CD4-positive, alpha-beta T cell (primary cell): ENCODE measurements at regions not wholly inside any gene's neighbourhood (a gene's known extent, or its start where the extent isn't known, plus 50 kb on each side); places are given as distances from the start of the nearest gene placed in this dataset.

Experiments
- ATAC-seq: fragments of 200-7000 bp; cut with Tn5 transposase; one replicate; pipeline ENCODE4 v1.10.0; 2022; ENCODE audit warnings: mild to moderate bottlenecking; ENCODE audit not compliant: poor library complexity
- CTCF ChIA-PET: fragments of 350-600 bp; sonication (Branson Sonifier 250); formaldehyde crosslinking; loops from one replicate; lab custom pipeline; 2021; ENCODE audit warnings: antibody characterized with exemption, inconsistent platforms; lab: Charles Lee
- POLR2A ChIA-PET: fragments of 350-600 bp; sonication (Branson Sonifier 250); formaldehyde crosslinking; loops from one replicate; lab custom pipeline; 2021; ENCODE audit warnings: antibody characterized with exemption, inconsistent platforms; lab: Charles Lee
- DNase-seq, 14 experiments: peaks; one replicate each; pipeline ENCODE4 v3.0.0-alpha.2; 2013 to 2020; ENCODE audit warnings: mixed read lengths in 2 of 14
- H3K27ac ChIP-seq, 2 donors: one replicate each; pipeline versions ENCODE4 v1.5.1 to v1.7.0; 2013; ENCODE audit warnings: low read length in 2 of 2, low read depth in 1 of 2, mild to moderate bottlenecking in 1 of 2
- H3K27me3 ChIP-seq, 2 experiments: 1 replicate in 1 of 2; 2 replicates in 1 of 2; pipeline versions ENCODE4 v1.6.1 to v1.7.0; 2013; ENCODE audit warnings: low read length in 2 of 2, control low read depth in 1 of 2, mild to moderate bottlenecking in 1 of 2, moderate library complexity in 1 of 2; ENCODE audit not compliant: insufficient read depth in 2 of 2, control insufficient read depth in 1 of 2
- H3K36me3 ChIP-seq: one replicate; pipeline ENCODE4 v1.6.1; 2013; ENCODE audit warnings: low read length, control low read depth; ENCODE audit not compliant: insufficient read depth
- H3K4me1 ChIP-seq: one replicate; pipeline ENCODE4 v1.6.1; 2013; ENCODE audit warnings: low read length, control low read depth; ENCODE audit not compliant: insufficient read depth
- H3K4me3 ChIP-seq: one replicate; pipeline ENCODE4 v1.5.1; 2013; ENCODE audit warnings: mild to moderate bottlenecking, low read length, moderate library complexity
- H3K9me3 ChIP-seq, 2 experiments: 1 replicate in 1 of 2; 2 replicates in 1 of 2; pipeline versions ENCODE4 v1.6.1 to v1.7.0; 2013; ENCODE audit warnings: low read length in 2 of 2, mild to moderate bottlenecking in 2 of 2, control low read depth in 1 of 2, moderate library complexity in 1 of 2; ENCODE audit not compliant: control insufficient read depth in 1 of 2, insufficient read depth in 1 of 2
- H3K27ac Mint-ChIP-seq: one replicate; pipeline ENCODE4 v1.8.0; 2020; ENCODE audit warnings: mixed read lengths
- H3K27me3 Mint-ChIP-seq: one replicate; pipeline ENCODE4 v1.8.0; 2021; ENCODE audit warnings: mixed read lengths
- H3K36me3 Mint-ChIP-seq: one replicate; pipeline ENCODE4 v1.8.0; 2021; ENCODE audit warnings: low read depth, mixed read lengths
- H3K4me1 Mint-ChIP-seq: one replicate; pipeline ENCODE4 v1.8.0; 2021; ENCODE audit warnings: low read depth, mixed read lengths
- H3K4me3 Mint-ChIP-seq: one replicate; pipeline ENCODE4 v1.8.0; 2020; ENCODE audit warnings: mild to moderate bottlenecking, mixed read lengths
- H3K9me3 Mint-ChIP-seq: one replicate; pipeline ENCODE4 v1.8.0; 2020; ENCODE audit warnings: mixed read lengths
- CTCF ChIP-seq: fragments of 200-600 bp; IDR thresholded peaks from one replicate; pipeline ENCODE4 v1.8.0; 2022; ENCODE audit warnings: antibody characterized with exemption, mild to moderate bottlenecking
- intact Hi-C, 2 experiments: fragments of 100-400 bp; cut with DNase I in 1 of 2; cut with micrococcal nuclease in 1 of 2; formaldehyde crosslinking; loops; one replicate each; pipeline versions ENCODE4 v1.15.1 to v1.9.0; 2023 to 2025; cut with DNase I, micrococcal nuclease

GRCh38 chr3:16051691-16052090 is 122.8 kb upstream of the GALNT15 start:
- H3K27ac ChIP-seq: no peak overlapping the region
- no peak overlapping the region for H3K4me3 Mint-ChIP-seq
- H3K27ac Mint-ChIP-seq: no peak overlapping the region
- no peaks in the 10 kb centered on the region for H3K27me3 ChIP-seq
- H3K36me3 ChIP-seq: no peaks in the 10 kb centered on the region
- H3K27me3 Mint-ChIP-seq: no peaks in the 10 kb centered on the region
- no peaks in the 10 kb centered on the region for H3K9me3 Mint-ChIP-seq
- DNase-seq (no peak), ATAC-seq (no peak)
- peaks cover 6% of the 10 kb centered on the region for H3K4me1 Mint-ChIP-seq
- ChIA-PET CTCF (no interaction called here), POLR2A (no interaction called here)
- H3K4me3 ChIP-seq: no peak overlapping the region
- no peaks in the 10 kb centered on the region for H3K9me3 ChIP-seq
- intact Hi-C loops: loop anchor here in 1 of 2 experiments (5.0 kb wide), 1 partner anchor 126 kb away; no protein-coding TSS in a partner anchor
- TF ChIP-seq CTCF: no peak
- no peaks in the 10 kb centered on the region for H3K36me3 Mint-ChIP-seq
- H3K4me1 ChIP-seq: no peaks in the 10 kb centered on the region

- H3K9me3 Mint-ChIP-seq: no peaks in the 10 kb centered on the region
- H3K9me3 ChIP-seq: no peaks in the 10 kb centered on the region
- no peak overlapping the region for H3K27ac Mint-ChIP-seq
- no peaks in the 10 kb centered on the region for H3K27me3 Mint-ChIP-seq
- CTCF ChIA-PET: no interaction called here
- ATAC-seq (no peak), DNase-seq (no peak)
- H3K36me3 ChIP-seq: no peaks in the 10 kb centered on the region
- H3K4me1 Mint-ChIP-seq: peaks cover 6% of the 10 kb centered on the region
- no peaks in the 10 kb centered on the region for H3K36me3 Mint-ChIP-seq
- H3K4me1 ChIP-seq: no peaks in the 10 kb centered on the region
- no peak overlapping the region for H3K4me3 ChIP-seq
- H3K27me3 ChIP-seq: no peaks in the 10 kb centered on the region
- no peak for TF ChIP-seq CTCF
- H3K4me3 Mint-ChIP-seq: no peak overlapping the region
- H3K27ac ChIP-seq: no peak overlapping the region
- POLR2A ChIA-PET: no interaction called here
- intact Hi-C loops: loop anchor here in 1 of 2 experiments (5.0 kb wide), 1 partner anchor 124 kb away; no protein-coding TSS in a partner anchor
Observed at GRCh38 chr3:16052964-16053363, 121.5 kb upstream of the GALNT15 start.

GRCh38 chr3:16053794-16054193 is 120.7 kb upstream of the GALNT15 start:
- Mint-ChIP-seq H3K27ac (no peak overlapping the region), H3K4me3 (no peak overlapping the region), H3K9me3 (no peaks in the 10 kb centered on the region), H3K4me1 (peaks cover 1% of the 10 kb centered on the region), H3K36me3 (no peaks in the 10 kb centered on the region), H3K27me3 (no peaks in the 10 kb centered on the region)
- intact Hi-C loops: loop anchor here in 1 of 2 experiments (5.0 kb wide), 1 partner anchor 124 kb away; no protein-coding TSS in a partner anchor
- ChIA-PET CTCF (no interaction called here), POLR2A (no interaction called here)
- TF ChIP-seq CTCF: no peak
- Histone ChIP-seq H3K4me1 (no peaks in the 10 kb centered on the region), H3K36me3 (no peaks in the 10 kb centered on the region), H3K27ac (no peak overlapping the region), H3K9me3 (no peaks in the 10 kb centered on the region), H3K4me3 (no peak overlapping the region), H3K27me3 (no peaks in the 10 kb centered on the region)
- no peak for DNase-seq
- no peak for ATAC-seq
